ENCODE measurements at regions not wholly inside any gene's neighbourhood (a gene's known extent, or its start where the extent isn't known, plus 50 kb on each side); places are given as distances from the start of the nearest gene placed in this dataset.

DNA sequence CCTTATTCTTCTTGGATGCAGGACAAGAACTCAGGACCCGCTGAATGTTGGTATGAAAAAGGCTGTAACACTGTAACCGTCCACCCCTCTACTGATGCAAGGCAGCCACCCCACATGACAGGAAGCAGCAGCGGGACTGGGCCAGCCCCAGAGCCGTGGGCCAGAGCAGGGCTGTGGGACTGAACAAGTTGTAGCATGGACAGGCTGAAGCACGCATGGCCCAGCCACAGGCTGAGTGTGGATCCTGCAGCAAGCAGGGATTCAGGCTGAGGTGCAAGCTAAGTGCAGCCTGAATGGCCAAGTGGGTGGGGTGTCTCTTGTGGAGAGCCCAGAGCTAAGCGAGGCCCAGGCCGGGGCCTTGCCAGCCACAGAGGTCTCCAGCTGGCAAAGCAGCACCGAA lies 632.2 kb downstream of the SPOCK3 start:
- TF ChIP-seq, protein P1, sequence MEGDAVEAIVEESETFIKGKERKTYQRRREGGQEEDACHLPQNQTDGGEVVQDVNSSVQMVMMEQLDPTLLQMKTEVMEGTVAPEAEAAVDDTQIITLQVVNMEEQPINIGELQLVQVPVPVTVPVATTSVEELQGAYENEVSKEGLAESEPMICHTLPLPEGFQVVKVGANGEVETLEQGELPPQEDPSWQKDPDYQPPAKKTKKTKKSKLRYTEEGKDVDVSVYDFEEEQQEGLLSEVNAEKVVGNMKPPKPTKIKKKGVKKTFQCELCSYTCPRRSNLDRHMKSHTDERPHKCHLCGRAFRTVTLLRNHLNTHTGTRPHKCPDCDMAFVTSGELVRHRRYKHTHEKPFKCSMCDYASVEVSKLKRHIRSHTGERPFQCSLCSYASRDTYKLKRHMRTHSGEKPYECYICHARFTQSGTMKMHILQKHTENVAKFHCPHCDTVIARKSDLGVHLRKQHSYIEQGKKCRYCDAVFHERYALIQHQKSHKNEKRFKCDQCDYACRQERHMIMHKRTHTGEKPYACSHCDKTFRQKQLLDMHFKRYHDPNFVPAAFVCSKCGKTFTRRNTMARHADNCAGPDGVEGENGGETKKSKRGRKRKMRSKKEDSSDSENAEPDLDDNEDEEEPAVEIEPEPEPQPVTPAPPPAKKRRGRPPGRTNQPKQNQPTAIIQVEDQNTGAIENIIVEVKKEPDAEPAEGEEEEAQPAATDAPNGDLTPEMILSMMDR (IDR thresholded peaks at IDR 0.05; ENCODE audit: insufficient read depth, low read length), result no peak
- TF ChIP-seq GABPA (IDR thresholded peaks at IDR 0.05; ENCODE audit: low read depth) (no peak), SPI1 (IDR thresholded peaks at IDR 0.05; ENCODE audit: borderline replicate concordance, low read depth) (no peak)

All from HL-60 (cell line).